WI38 (cell line): ENCODE measurements at regions not wholly inside any gene's neighbourhood (a gene's known extent, or its start where the extent isn't known, plus 50 kb on each side); places are given as distances from the start of the nearest gene placed in this dataset.

ENCODE experiments used
- H3K4me3 ChIP-seq: 2 replicates; pipeline ENCODE4 v1.5.1; 2011; ENCODE audit warnings: low read depth, mild to moderate bottlenecking, control low read depth, low read length
- CTCF ChIP-seq: IDR thresholded peaks from 2 replicates; pipeline ENCODE4 v1.5.1; 2012; ENCODE audit warnings: low read depth, mild to moderate bottlenecking, control low read depth, low read length

DNA sequence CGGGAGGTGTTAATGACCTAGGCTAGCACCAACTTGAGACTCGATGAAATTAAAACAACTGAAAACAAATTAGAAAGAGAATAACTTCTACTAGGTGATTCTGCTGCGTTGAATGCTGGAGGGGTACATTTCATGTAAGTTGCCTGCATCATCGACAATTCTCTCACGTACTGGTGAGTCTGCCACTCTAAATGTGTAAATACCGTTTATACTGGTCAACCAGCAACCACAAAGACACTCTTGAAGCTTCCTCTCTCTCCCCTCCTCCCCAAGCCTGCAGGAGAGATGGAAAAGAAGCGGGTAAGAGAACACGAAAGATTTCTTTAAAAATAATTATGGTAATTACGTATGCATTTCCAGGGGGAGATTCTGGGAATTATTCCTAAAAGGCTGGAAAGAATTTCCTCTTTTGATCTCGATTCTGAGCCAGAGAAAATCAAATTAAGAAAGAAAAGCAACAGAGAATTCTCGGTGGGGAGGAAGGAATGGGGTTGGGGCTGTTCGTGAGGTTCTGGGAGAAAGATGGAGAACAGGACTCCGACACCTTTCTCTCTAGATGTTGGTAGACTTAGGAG is 68.6 kb upstream of the MRTFB start:
- no peak for TF ChIP-seq CTCF
- H3K4me3 ChIP-seq, result no peak overlapping the region

GRCh38 chr16:14003074-14003570 is 68.0 kb upstream of the MRTFB start:
- TF ChIP-seq CTCF, result no peak
- peak overlapping the region; percentile 48 for H3K4me3 ChIP-seq

DNA sequence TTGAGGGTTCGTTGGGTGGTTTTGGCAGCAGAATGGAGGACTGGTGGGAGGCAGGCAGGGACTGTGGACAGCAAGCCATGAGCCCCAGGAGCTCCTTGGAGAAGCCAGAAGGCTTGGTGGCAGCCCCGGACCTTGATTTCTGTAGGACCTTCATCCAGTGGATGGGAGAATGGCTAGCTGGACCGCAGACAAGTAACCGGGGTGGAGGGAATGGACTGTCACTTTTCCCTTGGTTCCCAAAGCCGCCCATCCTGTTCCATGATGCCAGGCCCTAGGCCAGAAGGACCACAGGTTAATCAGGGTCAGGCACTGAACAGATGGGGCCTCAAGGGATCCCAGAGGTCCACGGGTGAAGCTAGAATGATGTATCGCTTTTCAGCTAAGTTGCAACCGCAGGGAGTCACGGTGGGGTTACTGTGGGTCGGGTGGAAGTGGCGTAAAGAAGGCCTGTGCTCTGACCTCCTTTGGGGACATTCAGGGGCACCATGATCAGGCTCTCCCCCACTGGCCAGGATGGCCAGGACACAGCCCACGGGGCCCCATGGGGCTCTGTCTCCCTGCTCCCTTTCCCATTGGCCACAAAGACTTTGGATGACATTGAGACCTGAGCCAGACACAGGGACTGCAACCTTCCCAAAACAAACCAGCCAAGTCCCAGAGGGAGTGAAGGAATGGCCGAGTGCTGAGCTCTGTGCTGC is 66.9 kb upstream of the MRTFB start:
- no peak for TF ChIP-seq CTCF
- H3K4me3 ChIP-seq, result no peak overlapping the region

DNA sequence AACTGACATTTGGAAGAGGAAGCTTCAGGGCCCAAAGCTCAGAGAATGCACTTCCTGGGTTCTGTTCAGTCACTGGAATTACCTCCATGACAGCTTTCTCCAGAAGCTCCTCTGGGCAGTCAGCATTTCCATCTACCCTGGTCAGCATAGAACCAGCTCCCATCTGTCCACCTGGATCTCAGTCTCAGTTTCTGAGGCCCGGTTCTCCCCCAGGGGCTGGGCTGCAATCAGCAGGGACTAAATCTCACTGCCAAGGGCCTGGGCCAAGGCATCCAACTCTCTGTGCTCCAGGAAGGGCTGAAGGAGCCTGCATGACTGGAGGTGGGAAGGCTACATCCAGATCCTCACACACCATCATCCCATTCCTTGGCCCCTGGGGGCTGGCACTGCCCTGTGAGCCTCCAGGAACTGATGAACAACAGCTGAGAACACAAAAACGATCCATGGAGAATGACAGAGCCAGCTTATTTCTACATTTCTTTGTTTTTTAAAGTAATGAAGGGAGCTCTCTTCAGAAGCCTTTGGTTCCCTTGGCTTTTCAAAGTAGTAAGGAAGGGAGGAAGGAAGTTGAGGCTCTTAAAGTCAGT is 66.3 kb upstream of the MRTFB start:
- TF ChIP-seq CTCF, result no peak
- no peak overlapping the region for H3K4me3 ChIP-seq

DNA sequence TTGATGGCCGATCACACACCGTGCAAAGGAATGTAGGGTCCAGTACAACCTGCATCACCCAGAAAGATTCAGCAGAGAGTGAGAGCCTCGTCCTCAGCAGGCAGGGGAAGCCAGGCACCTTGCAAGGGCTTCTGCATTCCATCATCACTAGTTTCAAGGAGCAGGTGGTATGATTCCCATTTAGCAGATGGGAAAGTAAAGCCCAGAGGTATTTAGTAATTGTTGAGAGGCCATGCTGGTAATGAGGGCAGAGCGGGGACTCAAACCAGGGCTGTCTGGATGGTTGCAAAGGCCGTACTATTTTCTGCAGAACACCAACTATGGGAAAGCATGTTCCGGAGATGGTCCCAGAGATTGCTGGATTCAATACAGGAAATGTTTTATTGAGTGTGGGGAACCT is 65.8 kb upstream of the MRTFB start:
- TF ChIP-seq CTCF, result no peak
- no peak overlapping the region for H3K4me3 ChIP-seq

DNA sequence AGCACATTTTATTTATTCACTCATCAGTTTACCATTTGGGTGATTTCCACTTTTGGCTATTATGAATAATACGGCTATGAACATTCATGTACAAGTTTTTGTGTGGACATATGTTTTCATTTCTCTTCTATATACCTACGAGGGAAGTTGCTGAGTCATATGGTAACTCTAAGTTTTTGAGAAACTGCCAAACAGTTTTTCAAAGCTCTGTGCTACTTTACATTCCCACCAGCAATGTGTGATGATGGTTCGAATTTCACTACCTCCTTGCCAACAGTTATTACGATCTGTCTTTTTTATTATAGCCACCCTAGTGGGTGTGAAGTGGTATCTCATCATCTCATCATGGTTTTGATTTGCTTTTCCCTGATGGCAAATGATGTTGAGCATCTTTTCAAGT is 63.7 kb upstream of the MRTFB start:
- no peak for TF ChIP-seq CTCF
- no peak overlapping the region for H3K4me3 ChIP-seq

- TF ChIP-seq CTCF, result no peak
Observed at GRCh38 chr16:14011001-14011400, 60.1 kb upstream of the MRTFB start.

More at GRCh38 chr16:14011001-14011400, 60.1 kb upstream of the MRTFB start:
- H3K4me3 ChIP-seq, result no peak overlapping the region
